Upper lobe of left lung (tissue), 4 donors: ENCODE measurements at regions not wholly inside any gene's neighbourhood (a gene's known extent, or its start where the extent isn't known, plus 50 kb on each side); places are given as distances from the start of the nearest gene placed in this dataset.

ENCODE experiments used
- EP300 ChIP-seq, 4 donors: sonication (generic); formaldehyde crosslinking; IDR thresholded peaks; one replicate each; pipeline ENCODE4 v1.5.1; 2017; ENCODE audit warnings: antibody characterized with exemption in 4 of 4, control low read depth in 2 of 4
- TF ChIP-seq, protein P1 (sequence below), 6 experiments: fragments of 450-650 bp in 4 of 6; fragments of 200-600 bp in 2 of 6; sonication (generic) in 2 of 6; IDR thresholded peaks; one replicate each; pipeline ENCODE4 v1.5.1; 2016 to 2019; ENCODE audit warnings: antibody characterized with exemption in 6 of 6

DNA sequence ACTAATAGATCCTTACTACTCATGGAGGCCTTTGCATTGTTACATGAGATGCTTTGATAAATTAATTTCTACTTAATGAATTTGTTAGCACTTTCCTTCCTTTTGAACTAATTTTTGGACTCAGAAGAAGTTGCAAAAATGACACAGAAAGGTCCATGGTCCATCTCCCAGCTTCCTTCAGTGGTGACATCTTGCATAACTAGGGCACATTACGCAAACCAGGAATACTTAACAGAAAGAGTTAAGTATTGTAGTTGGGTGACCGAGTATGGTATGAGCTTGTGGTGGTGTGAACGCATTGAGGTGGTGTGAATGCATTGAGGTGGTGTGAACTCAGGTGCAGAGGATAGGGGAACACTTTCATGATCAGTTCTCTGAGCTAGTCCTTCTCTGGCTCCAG is 151.1 kb upstream of the TWIST2 start:
- TF ChIP-seq, protein P1, sequence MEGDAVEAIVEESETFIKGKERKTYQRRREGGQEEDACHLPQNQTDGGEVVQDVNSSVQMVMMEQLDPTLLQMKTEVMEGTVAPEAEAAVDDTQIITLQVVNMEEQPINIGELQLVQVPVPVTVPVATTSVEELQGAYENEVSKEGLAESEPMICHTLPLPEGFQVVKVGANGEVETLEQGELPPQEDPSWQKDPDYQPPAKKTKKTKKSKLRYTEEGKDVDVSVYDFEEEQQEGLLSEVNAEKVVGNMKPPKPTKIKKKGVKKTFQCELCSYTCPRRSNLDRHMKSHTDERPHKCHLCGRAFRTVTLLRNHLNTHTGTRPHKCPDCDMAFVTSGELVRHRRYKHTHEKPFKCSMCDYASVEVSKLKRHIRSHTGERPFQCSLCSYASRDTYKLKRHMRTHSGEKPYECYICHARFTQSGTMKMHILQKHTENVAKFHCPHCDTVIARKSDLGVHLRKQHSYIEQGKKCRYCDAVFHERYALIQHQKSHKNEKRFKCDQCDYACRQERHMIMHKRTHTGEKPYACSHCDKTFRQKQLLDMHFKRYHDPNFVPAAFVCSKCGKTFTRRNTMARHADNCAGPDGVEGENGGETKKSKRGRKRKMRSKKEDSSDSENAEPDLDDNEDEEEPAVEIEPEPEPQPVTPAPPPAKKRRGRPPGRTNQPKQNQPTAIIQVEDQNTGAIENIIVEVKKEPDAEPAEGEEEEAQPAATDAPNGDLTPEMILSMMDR (IDR thresholded peaks at IDR 0.05) = no peak
- no peak for TF ChIP-seq EP300 (IDR thresholded peaks at IDR 0.05)
